C4-2B (cell line): ENCODE measurements at regions not wholly inside any gene's neighbourhood (a gene's known extent, or its start where the extent isn't known, plus 50 kb on each side); places are given as distances from the start of the nearest gene placed in this dataset.

Experiments used
- CTCF ChIP-seq: fragments of 450-650 bp; conservative IDR thresholded peaks from 2 replicates; pipeline ENCODE4 v1.5.1; 2017; ENCODE audit warnings: mild to moderate bottlenecking
- ZFX ChIP-seq: fragments of 450-650 bp; IDR thresholded peaks from 2 replicates; pipeline ENCODE4 v1.6.1; 2017

GRCh38 chr6:132877003-132877402 lies 62.6 kb downstream of the RPS12 start:
- TF ChIP-seq CTCF: no peak
- TF ChIP-seq ZFX: no peak
